Superior temporal gyrus (tissue), 1 donor: ENCODE measurements at regions not wholly inside any gene's neighbourhood (a gene's known extent, or its start where the extent isn't known, plus 50 kb on each side); places are given as distances from the start of the nearest gene placed in this dataset.
"Not testable (repeated sequence)": the region's sequence is repeated elsewhere in the genome, so short reads cannot be mapped to it uniquely, and the experiment has no call there.

Source experiments
- DNase-seq: peaks from one replicate; pipeline ENCODE4 v3.0.0-alpha.2; 2016; ENCODE audit errors: extremely low spot score

GRCh38 chr5:172548981-172549687, 91.9 kb upstream of the NEURL1B start:
- no peak for DNase-seq

DNA sequence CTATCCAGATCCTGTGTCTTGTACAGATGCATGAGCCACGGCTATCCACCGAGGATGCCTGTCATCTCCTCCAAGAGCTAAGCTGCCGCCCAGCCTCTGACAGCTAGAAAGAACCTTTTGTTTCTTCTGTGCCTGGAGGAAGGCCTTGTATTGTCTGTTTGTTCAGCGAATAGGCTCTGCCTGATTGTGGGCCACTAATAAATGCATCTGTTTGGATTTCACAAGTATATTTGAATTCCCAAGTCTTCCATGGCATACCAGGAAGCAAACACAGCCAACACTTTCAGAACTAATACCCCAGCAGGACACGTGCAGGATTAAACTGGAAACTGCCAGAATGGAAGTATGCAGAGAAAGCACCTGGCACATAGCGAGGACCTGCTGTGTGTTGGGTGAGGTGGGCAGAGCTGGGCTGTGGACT, 92.7 kb upstream of the NEURL1B start:
- peak; percentile 72 for DNase-seq

GRCh38 chr5:172546196-172546595, 91.9 kb upstream of the SH3PXD2B start:
- DNase-seq: no peak

DNA sequence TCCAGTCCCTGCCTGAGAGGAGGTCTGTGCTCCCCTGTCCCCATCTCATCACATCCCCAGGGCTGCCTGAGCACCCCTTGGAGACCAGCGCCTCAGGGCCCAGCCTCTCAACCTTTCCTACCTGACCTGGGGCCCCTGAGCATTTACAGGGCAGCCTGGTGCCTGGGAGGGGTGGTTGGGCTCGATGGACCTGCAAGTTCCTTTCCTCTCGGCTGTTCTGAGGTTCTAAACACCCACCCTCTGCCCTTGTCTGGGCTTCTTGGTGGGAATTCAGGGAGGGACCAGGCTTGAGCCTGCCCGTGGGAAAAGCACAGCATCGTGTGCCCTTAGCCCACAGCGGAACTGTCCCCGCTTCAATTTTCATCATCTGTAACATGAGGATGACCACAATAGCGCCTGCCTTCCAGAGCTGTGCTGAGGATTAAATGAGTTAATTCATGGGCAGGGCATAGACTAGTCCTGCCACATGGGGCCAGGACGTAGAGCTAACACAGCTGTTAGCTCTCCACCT, 91.0 kb upstream of the SH3PXD2B start:
- DNase-seq: no peak

DNA sequence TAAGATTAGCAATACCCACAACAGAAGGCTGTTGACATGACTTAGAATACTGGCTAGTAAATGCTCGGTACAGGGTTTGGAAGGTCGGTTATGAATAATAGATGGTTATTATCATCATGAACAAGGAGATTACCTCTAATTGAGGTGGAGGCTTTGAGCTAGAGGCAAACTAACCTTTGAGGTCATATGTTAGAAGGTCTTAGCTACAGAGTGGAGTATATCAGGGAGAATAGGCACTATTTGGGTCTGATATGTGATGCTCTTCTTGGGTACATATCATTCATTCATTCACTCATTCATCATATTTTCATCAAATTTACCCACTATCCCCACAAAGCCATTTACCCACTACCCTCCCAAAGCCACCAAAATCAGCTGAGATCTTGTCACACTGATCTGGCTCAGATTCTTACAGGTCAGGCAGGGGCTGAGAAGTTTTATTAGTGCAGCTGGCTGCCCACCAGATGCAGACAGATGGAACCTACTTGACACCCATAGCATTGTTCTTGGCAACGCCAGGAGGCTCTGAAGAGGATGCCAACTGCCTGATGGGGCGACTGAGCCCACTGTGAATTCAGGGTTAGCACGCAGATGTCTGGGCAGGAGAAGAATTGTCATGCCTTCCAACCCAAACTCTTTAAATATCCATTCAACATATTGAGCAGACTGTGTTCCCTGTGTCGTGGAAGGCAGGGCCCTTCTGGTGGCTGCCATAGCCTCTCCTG, 90.2 kb upstream of the SH3PXD2B start:
- no peak for DNase-seq

GRCh38 chr5:172543484-172544298, 89.4 kb upstream of the SH3PXD2B start:
- DNase-seq: no peak

DNA sequence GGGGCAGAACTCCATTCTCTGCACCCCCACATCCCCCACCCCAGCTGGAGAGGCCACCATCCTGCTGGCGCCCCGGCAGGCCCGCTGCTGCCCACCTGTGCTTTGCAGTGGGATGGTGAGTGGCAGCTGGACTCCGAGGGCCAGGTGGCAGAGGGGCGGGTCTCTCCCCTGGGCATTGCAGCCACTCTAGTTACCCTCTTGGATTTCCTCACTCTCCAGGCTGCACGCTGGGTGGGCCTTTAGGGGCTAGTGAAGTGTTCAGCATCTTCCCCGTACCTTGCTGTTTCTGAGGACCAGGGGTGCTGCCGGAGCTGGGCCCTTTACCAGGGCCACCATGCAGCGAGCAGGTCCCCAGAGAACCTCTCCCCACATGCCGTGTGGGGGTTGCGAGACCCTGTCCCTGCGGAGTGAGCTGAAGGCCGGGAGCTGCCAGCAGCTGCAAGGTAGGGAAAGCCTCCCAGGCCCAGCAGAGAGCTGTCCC, 88.4 kb upstream of the SH3PXD2B start:
- DNase-seq: no peak

DNA sequence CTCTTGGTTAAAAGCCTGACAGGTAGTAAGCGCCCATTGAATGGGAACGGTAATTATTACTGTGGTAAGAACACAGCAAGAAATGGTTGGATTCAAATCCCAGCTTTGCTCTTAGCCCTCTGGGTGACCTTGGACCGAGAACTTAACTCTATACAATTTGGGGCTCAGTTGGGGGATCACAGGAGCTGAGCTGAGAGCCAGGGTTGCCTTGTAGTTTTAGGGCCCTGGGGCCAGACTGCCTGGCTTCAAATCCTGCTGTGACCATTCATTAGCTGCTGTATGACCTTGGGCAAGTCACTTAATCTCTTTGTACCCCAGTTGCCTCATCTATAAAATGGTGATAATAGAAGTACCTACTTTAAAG, 87.4 kb upstream of the SH3PXD2B start:
- DNase-seq: no peak

DNA sequence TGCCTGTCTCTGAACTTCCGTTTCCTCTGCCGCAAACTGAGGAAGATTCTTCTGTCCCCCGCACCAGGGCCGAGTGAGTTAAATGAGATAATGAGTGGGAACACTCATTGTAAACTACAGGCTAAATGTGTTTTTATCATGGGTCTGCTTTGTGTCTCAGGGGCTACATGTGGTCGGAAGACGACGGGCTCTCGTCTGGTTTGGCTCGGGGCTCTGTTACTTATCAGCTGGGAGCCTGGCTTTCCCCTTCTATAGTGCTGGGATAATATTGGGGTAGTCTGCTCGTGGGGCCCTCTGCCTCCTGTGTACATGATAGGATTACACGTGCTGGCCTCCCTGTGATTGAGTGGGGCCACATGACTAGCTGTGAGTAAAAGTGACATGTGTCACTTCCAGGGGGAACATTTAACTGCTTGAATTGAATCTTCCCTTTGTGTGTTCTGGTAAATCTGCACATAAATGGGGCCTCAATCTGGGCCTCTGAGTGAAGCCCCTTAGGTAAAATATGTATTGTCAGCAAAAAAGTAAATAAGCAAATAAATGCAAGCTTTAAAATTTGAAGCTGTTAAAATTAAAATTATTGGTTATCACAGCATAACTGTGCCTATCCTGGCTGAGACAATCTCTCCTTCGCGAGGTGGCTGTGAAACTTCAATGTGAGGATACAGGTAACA, 86.9 kb upstream of the SH3PXD2B start:
- no peak for DNase-seq

GRCh38 chr5:172540099-172540870, 86.0 kb upstream of the SH3PXD2B start:
- DNase-seq: no peak

DNA sequence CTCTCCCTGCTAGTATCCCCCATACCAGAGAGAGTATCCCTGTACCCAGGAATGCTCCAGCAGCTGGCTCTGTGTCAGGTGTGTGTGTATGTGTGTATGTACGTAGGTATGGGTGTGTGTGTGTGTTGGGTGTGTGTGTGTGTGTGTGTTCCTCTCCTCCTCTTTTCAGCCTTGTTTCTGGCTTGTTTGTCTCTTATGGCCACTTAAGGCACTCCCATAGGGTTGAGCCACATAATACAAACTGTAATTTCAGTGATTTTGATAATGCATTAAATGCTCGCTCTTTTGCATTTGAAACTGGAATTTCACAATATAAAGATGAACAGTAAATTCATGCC, 80.8 kb upstream of the SH3PXD2B start:
- DNase-seq: no peak

- DNase-seq: no peak
Measured at GRCh38 chr5:172534229-172535107, 80.1 kb upstream of the SH3PXD2B start.

GRCh38 chr5:172533399-172534228, 79.3 kb upstream of the SH3PXD2B start:
- DNase-seq: peak; percentile 38

- DNase-seq: no peak
Measured at GRCh38 chr5:172533058-172533398, 78.7 kb upstream of the SH3PXD2B start.

GRCh38 chr5:172532439-172532838, 78.1 kb upstream of the SH3PXD2B start:
- DNase-seq: not testable (repeated sequence)

DNA sequence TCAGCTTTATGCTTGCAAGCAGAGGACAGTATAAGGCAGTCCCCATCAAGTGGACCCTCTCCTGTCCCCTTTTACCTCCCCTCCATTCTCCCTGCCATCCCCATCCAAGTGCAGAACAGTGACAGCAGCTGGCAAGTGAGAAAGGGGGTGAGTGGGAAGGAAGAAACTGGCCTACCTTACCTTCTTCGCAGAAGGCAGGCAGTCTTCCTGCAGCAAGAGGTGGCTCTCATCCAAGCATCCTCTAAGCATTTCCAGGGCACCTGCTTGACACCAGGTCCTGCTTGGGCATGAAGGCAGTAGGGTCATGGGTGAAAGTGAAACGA, 77.3 kb upstream of the SH3PXD2B start:
- no peak for DNase-seq

- no peak for DNase-seq
Measured at GRCh38 chr5:172530878-172531703, 76.8 kb upstream of the SH3PXD2B start.

DNA sequence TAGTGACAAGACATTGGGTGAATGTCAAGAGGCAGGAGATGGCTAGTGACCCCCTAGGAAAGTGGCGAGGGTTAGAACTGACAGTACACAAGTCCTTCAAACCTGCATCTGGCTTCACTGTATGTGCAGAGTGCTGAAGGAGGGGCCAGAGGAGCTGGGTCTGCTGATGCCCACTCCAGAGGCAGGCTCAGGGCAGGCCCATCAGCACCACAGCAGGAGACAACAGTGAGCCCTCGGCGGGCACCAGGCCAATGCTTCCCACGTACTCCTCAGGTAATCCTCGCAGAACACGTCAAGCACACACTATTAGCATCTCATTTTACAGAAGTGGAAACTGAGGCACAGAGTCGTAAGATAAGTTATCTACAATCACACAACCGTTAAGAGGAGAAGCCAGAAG, 76.1 kb upstream of the SH3PXD2B start:
- DNase-seq: no peak

GRCh38 chr5:172529896-172530295, 75.6 kb upstream of the SH3PXD2B start:
- no peak for DNase-seq
